Gastroesophageal sphincter (tissue), 3 donors: ENCODE measurements at regions not wholly inside any gene's neighbourhood (a gene's known extent, or its start where the extent isn't known, plus 50 kb on each side); places are given as distances from the start of the nearest gene placed in this dataset.

ENCODE experiments used
- CTCF ChIP-seq, 4 experiments: fragments of 200-600 bp in 2 of 4; fragments of 450-650 bp in 2 of 4; sonication (generic) in 1 of 4; IDR thresholded peaks; one replicate each; pipeline ENCODE4 v1.5.1; 2017 to 2019; ENCODE audit warnings: antibody characterized with exemption in 4 of 4, mild to moderate bottlenecking in 2 of 4, moderate library complexity in 2 of 4
- EP300 ChIP-seq: sonication (generic); formaldehyde crosslinking; IDR thresholded peaks from one replicate; pipeline ENCODE4 v1.6.1; 2017; ENCODE audit warnings: antibody characterized with exemption, mild to moderate bottlenecking
- POLR2A ChIP-seq, 2 donors: fragments of 450-650 bp; IDR thresholded peaks; one replicate each; pipeline ENCODE4 v1.6.1; 2017; ENCODE audit warnings: antibody characterized with exemption in 2 of 2, mild to moderate bottlenecking in 2 of 2, moderate library complexity in 1 of 2
- POLR2AphosphoS5 ChIP-seq: sonication (generic); formaldehyde crosslinking; IDR thresholded peaks from one replicate; pipeline ENCODE4 v1.6.1; 2017; ENCODE audit warnings: antibody characterized with exemption

GRCh38 chr7:16068183-16068582, 353.2 kb downstream of the CRPPA start:
- no peak for TF ChIP-seq POLR2AphosphoS5
- TF ChIP-seq EP300, result no peak
- no peak for TF ChIP-seq CTCF (IDR thresholded peaks at IDR 0.05)
- no peak for TF ChIP-seq POLR2A (IDR thresholded peaks at IDR 0.05)
